ENCODE measurements at regions not wholly inside any gene's neighbourhood (a gene's known extent, or its start where the extent isn't known, plus 50 kb on each side); places are given as distances from the start of the nearest gene placed in this dataset.

- Histone ChIP-seq H3K4me3 (ENCODE audit: low read length) (no peak overlapping the region), H3K27ac (ENCODE audit: low read depth, low read length) (no peak overlapping the region), H3K9me3 (ENCODE audit: insufficient read depth, low read depth, low read length) (no peaks in the 10 kb centered on the region), H3K4me1 (ENCODE audit: insufficient read depth, low read length) (peaks cover 19% of the 10 kb centered on the region), H3K27me3 (ENCODE audit: insufficient read depth, low read length) (no peaks in the 10 kb centered on the region), H3K9ac (ENCODE audit: low read depth, low read length) (no peak overlapping the region), H3K36me3 (ENCODE audit: insufficient read depth, low read length) (no peaks in the 10 kb centered on the region)
- 98% methylated on average over 2 of the region's 3 CpGs for WGBS
Measured at GRCh38 chr4:181960384-181960783, 282.8 kb upstream of the TENM3 start.

GRCh38 chr4:181962321-181962720 is 280.9 kb upstream of the TENM3 start:
- Histone ChIP-seq H3K9ac (ENCODE audit: low read depth, low read length) (no peak overlapping the region), H3K9me3 (ENCODE audit: insufficient read depth, low read depth, low read length) (no peaks in the 10 kb centered on the region), H3K4me3 (ENCODE audit: low read length) (no peak overlapping the region), H3K36me3 (ENCODE audit: insufficient read depth, low read length) (no peaks in the 10 kb centered on the region), H3K27ac (ENCODE audit: low read depth, low read length) (no peak overlapping the region), H3K27me3 (ENCODE audit: insufficient read depth, low read length) (no peaks in the 10 kb centered on the region), H3K4me1 (ENCODE audit: insufficient read depth, low read length) (peaks cover 19% of the 10 kb centered on the region)
- 92% methylated on average over 4 of the region's 4 CpGs for WGBS

- Histone ChIP-seq H3K36me3 (ENCODE audit: insufficient read depth, low read length) (no peaks in the 10 kb centered on the region), H3K9me3 (ENCODE audit: insufficient read depth, low read depth, low read length) (no peaks in the 10 kb centered on the region), H3K9ac (ENCODE audit: low read depth, low read length) (no peak overlapping the region), H3K4me3 (ENCODE audit: low read length) (no peak overlapping the region), H3K4me1 (ENCODE audit: insufficient read depth, low read length) (peaks cover 8% of the 10 kb centered on the region; the same call in 1 of the 2 replicates), H3K27me3 (ENCODE audit: insufficient read depth, low read length) (no peaks in the 10 kb centered on the region), H3K27ac (ENCODE audit: low read depth, low read length) (no peak overlapping the region)
- WGBS: 92% methylated on average over 7 of the region's 8 CpGs
Measured at GRCh38 chr4:181964731-181965130, 278.5 kb upstream of the TENM3 start.

- H3K9ac ChIP-seq (ENCODE audit: low read depth, low read length): no peak overlapping the region
- H3K27me3 ChIP-seq (ENCODE audit: insufficient read depth, low read length): no peaks in the 10 kb centered on the region
- H3K36me3 ChIP-seq (ENCODE audit: insufficient read depth, low read length): no peaks in the 10 kb centered on the region
- no peak overlapping the region for H3K4me3 ChIP-seq (ENCODE audit: low read length)
- peaks cover 11% of the 10 kb centered on the region; the same call in 1 of the 2 replicates for H3K4me1 ChIP-seq (ENCODE audit: insufficient read depth, low read length)
- H3K27ac ChIP-seq (ENCODE audit: low read depth, low read length): no peak overlapping the region
- 93% methylated on average over 1 of the region's 1 CpG for WGBS
- H3K9me3 ChIP-seq (ENCODE audit: insufficient read depth, low read depth, low read length): no peaks in the 10 kb centered on the region
Measured at GRCh38 chr4:181966104-181966551, 277.1 kb upstream of the TENM3 start.

GRCh38 chr4:181967401-181967800 is 275.8 kb upstream of the TENM3 start:
- no peak overlapping the region for H3K9ac ChIP-seq (ENCODE audit: low read depth, low read length)
- 85% methylated on average over 3 of the region's 3 CpGs for WGBS
- no peaks in the 10 kb centered on the region for H3K9me3 ChIP-seq (ENCODE audit: insufficient read depth, low read depth, low read length)
- H3K27me3 ChIP-seq (ENCODE audit: insufficient read depth, low read length): no peaks in the 10 kb centered on the region
- no peak overlapping the region for H3K4me3 ChIP-seq (ENCODE audit: low read length)
- H3K27ac ChIP-seq (ENCODE audit: low read depth, low read length): no peak overlapping the region
- H3K36me3 ChIP-seq (ENCODE audit: insufficient read depth, low read length): no peaks in the 10 kb centered on the region
- H3K4me1 ChIP-seq (ENCODE audit: insufficient read depth, low read length): peaks cover 7% of the 10 kb centered on the region; the same call in 1 of the 2 replicates

GRCh38 chr4:181968371-181968770 is 274.8 kb upstream of the TENM3 start:
- H3K36me3 ChIP-seq (ENCODE audit: insufficient read depth, low read length): no peaks in the 10 kb centered on the region
- H3K4me3 ChIP-seq (ENCODE audit: low read length): no peak overlapping the region
- 94% methylated on average over 4 of the region's 6 CpGs for WGBS
- no peaks in the 10 kb centered on the region for H3K9me3 ChIP-seq (ENCODE audit: insufficient read depth, low read depth, low read length)
- peaks cover 7% of the 10 kb centered on the region; the same call in 1 of the 2 replicates for H3K4me1 ChIP-seq (ENCODE audit: insufficient read depth, low read length)
- no peak overlapping the region for H3K9ac ChIP-seq (ENCODE audit: low read depth, low read length)
- H3K27ac ChIP-seq (ENCODE audit: low read depth, low read length): no peak overlapping the region
- no peaks in the 10 kb centered on the region for H3K27me3 ChIP-seq (ENCODE audit: insufficient read depth, low read length)

- Histone ChIP-seq H3K9ac (ENCODE audit: low read depth, low read length) (no peak overlapping the region), H3K4me3 (ENCODE audit: low read length) (no peak overlapping the region), H3K9me3 (ENCODE audit: insufficient read depth, low read depth, low read length) (no peaks in the 10 kb centered on the region), H3K4me1 (ENCODE audit: insufficient read depth, low read length) (peaks cover 7% of the 10 kb centered on the region; the same call in 1 of the 2 replicates), H3K36me3 (ENCODE audit: insufficient read depth, low read length) (no peaks in the 10 kb centered on the region), H3K27ac (ENCODE audit: low read depth, low read length) (no peak overlapping the region), H3K27me3 (ENCODE audit: insufficient read depth, low read length) (no peaks in the 10 kb centered on the region)
- 93% methylated on average over 5 of the region's 5 CpGs for WGBS
Measured at GRCh38 chr4:181969151-181969550, 274.1 kb upstream of the TENM3 start.

GRCh38 chr4:181970366-181970765 is 272.8 kb upstream of the TENM3 start:
- Histone ChIP-seq H3K9ac (ENCODE audit: low read depth, low read length) (no peak overlapping the region), H3K36me3 (ENCODE audit: insufficient read depth, low read length) (no peaks in the 10 kb centered on the region), H3K4me1 (ENCODE audit: insufficient read depth, low read length) (0 out of 2 replicates have a peak, but pooled peaks cover 3% of the 10 kb centered on the region), H3K9me3 (ENCODE audit: insufficient read depth, low read depth, low read length) (no peaks in the 10 kb centered on the region), H3K27ac (ENCODE audit: low read depth, low read length) (no peak overlapping the region), H3K27me3 (ENCODE audit: insufficient read depth, low read length) (no peaks in the 10 kb centered on the region), H3K4me3 (ENCODE audit: low read length) (no peak overlapping the region)
- WGBS: 88% methylated on average over 4 of the region's 4 CpGs

- 0 out of 2 replicates have a peak, but pooled peaks cover 3% of the 10 kb centered on the region for H3K4me1 ChIP-seq (ENCODE audit: insufficient read depth, low read length)
- H3K9ac ChIP-seq (ENCODE audit: low read depth, low read length): no peak overlapping the region
- H3K9me3 ChIP-seq (ENCODE audit: insufficient read depth, low read depth, low read length): no peaks in the 10 kb centered on the region
- no peaks in the 10 kb centered on the region for H3K36me3 ChIP-seq (ENCODE audit: insufficient read depth, low read length)
- no peak overlapping the region for H3K4me3 ChIP-seq (ENCODE audit: low read length)
- WGBS: over 99% methylated on average over 3 of the region's 4 CpGs
- no peak overlapping the region for H3K27ac ChIP-seq (ENCODE audit: low read depth, low read length)
- no peaks in the 10 kb centered on the region for H3K27me3 ChIP-seq (ENCODE audit: insufficient read depth, low read length)
Measured at GRCh38 chr4:181971411-181971810, 271.8 kb upstream of the TENM3 start.

- WGBS: 90% methylated on average over 3 of the region's 3 CpGs
- Histone ChIP-seq H3K9me3 (ENCODE audit: insufficient read depth, low read depth, low read length) (no peaks in the 10 kb centered on the region), H3K36me3 (ENCODE audit: insufficient read depth, low read length) (no peaks in the 10 kb centered on the region), H3K4me1 (ENCODE audit: insufficient read depth, low read length) (0 out of 2 replicates have a peak, but pooled peaks cover 3% of the 10 kb centered on the region), H3K27me3 (ENCODE audit: insufficient read depth, low read length) (no peaks in the 10 kb centered on the region), H3K9ac (ENCODE audit: low read depth, low read length) (no peak overlapping the region), H3K27ac (ENCODE audit: low read depth, low read length) (no peak overlapping the region), H3K4me3 (ENCODE audit: low read length) (no peak overlapping the region)
Measured at GRCh38 chr4:181971973-181972372, 271.2 kb upstream of the TENM3 start.

- Histone ChIP-seq H3K9ac (ENCODE audit: low read depth, low read length) (no peak overlapping the region), H3K36me3 (ENCODE audit: insufficient read depth, low read length) (no peaks in the 10 kb centered on the region), H3K4me3 (ENCODE audit: low read length) (no peak overlapping the region), H3K27ac (ENCODE audit: low read depth, low read length) (no peak overlapping the region), H3K4me1 (ENCODE audit: insufficient read depth, low read length) (no peaks in the 10 kb centered on the region), H3K27me3 (ENCODE audit: insufficient read depth, low read length) (no peaks in the 10 kb centered on the region), H3K9me3 (ENCODE audit: insufficient read depth, low read depth, low read length) (no peaks in the 10 kb centered on the region)
- WGBS: 92% methylated on average over 8 of the region's 8 CpGs
Measured at GRCh38 chr4:181976764-181977163, 266.4 kb upstream of the TENM3 start.

- no peak overlapping the region for H3K27ac ChIP-seq (ENCODE audit: low read depth, low read length)
- H3K4me1 ChIP-seq (ENCODE audit: insufficient read depth, low read length): peaks cover 11% of the 10 kb centered on the region
- no peaks in the 10 kb centered on the region for H3K36me3 ChIP-seq (ENCODE audit: insufficient read depth, low read length)
- H3K27me3 ChIP-seq (ENCODE audit: insufficient read depth, low read length): no peaks in the 10 kb centered on the region
- WGBS: 88% methylated on average over 2 of the region's 2 CpGs
- no peaks in the 10 kb centered on the region for H3K9me3 ChIP-seq (ENCODE audit: insufficient read depth, low read depth, low read length)
- no peak overlapping the region for H3K9ac ChIP-seq (ENCODE audit: low read depth, low read length)
- H3K4me3 ChIP-seq (ENCODE audit: low read length): no peak overlapping the region
Measured at GRCh38 chr4:181982437-181982836, 260.8 kb upstream of the TENM3 start.

Data from HUES64 (cell line).